B cell (primary cell): ENCODE measurements at regions not wholly inside any gene's neighbourhood (a gene's known extent, or its start where the extent isn't known, plus 50 kb on each side); places are given as distances from the start of the nearest gene placed in this dataset.

Experiments used
- CTCF ChIP-seq: fragments of 200-600 bp; IDR thresholded peaks from one replicate; pipeline ENCODE4 v1.8.0; 2022; ENCODE audit warnings: antibody characterized with exemption, mild to moderate bottlenecking
- EZH2 ChIP-seq: IDR thresholded peaks from 2 replicates; pipeline ENCODE4 v1.6.1; 2012; ENCODE audit warnings: borderline replicate concordance, low read depth, mild to moderate bottlenecking, moderate library complexity, low read length; ENCODE audit not compliant: insufficient read depth, poor library complexity, severe bottlenecking

- TF ChIP-seq CTCF (no peak), EZH2 (no peak)
Observed at GRCh38 chr9:31908891-31909480, 475.5 kb upstream of the ACO1 start.
